GM18517 (cell line): ENCODE measurements at regions not wholly inside any gene's neighbourhood (a gene's known extent, or its start where the extent isn't known, plus 50 kb on each side); places are given as distances from the start of the nearest gene placed in this dataset.

Source experiments
- ATAC-seq: cut with Tn5 transposase; IDR thresholded peaks from one replicate; pipeline ENCODE4 v1.9.1; 2021; ENCODE audit warnings: mild to moderate bottlenecking, moderate library complexity; ENCODE audit not compliant: unreplicated experiment

DNA sequence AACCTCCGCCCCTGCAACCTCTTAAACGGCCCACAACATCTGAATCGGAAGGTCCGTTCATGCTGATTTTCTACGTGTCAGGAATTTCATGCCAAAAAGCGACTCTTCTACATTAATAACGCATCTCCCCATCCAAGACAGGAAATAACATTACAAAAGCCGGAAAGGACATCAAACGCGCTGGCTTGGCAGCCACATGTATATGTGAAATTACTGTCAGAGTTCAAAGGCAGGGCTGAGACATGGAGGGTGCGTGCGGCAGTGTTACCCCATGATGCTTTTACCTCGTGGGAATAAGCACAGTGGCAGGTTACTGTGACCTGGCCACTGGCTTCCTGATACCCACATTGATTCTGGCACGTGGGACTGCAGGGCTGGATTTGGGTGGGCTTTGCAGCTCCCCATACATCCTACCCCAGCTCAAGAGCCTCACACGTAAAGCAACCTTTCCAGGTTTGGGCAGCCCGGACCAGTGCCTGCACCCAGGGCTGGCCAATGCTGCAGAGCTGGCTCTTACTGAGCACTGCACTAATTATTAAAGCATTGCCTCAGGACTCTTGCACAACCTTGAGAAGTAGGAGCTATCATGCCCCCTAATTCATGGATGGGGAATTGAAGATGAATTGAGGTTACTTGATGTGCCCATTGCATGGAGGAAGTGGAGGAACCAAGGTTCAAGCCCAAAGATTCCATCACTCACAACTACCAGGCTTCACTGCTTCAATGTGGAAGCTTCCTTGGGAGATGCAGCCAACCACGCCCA, 120.6 kb upstream of the FOXF1 start:
- no peak for ATAC-seq

DNA sequence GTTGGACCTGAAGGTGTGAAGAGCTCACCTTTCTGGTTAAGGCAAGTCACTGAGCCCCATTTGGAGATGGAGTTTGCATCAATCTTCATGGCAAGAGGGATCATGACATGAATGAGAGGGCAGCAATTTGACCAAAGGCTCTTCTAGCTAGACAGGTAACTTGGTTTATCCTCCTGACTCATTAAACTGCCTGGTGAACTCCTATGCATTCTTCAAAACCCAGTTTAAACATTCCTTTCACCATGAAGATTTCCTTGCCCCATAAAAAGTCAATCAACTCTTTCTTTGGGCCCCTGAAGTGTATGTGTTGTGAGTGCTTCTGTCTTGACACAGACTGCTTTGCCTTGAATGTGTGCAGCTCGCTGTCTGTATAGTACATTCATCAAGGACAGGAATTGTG, 120.0 kb upstream of the FOXF1 start:
- no peak for ATAC-seq

DNA sequence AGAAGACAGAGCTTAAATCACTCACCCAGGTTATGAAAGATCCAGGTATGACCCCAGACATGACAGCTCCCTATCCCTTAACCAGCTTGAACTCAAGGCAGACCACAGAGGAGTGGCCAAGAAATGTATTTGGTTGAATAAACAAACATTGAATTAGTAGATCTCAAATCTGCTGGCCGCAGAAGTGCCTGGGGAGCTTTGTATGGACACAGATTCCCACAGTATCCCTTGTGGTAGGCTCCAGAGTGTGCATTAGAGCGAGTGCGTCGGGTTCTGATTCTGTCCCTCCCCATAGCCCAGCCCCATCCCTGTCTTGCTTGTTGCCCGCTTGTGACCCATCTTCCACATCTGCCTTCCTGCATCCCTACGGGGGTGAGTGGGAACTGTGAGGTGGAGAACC, 118.8 kb upstream of the FOXF1 start:
- ATAC-seq: no peak

DNA sequence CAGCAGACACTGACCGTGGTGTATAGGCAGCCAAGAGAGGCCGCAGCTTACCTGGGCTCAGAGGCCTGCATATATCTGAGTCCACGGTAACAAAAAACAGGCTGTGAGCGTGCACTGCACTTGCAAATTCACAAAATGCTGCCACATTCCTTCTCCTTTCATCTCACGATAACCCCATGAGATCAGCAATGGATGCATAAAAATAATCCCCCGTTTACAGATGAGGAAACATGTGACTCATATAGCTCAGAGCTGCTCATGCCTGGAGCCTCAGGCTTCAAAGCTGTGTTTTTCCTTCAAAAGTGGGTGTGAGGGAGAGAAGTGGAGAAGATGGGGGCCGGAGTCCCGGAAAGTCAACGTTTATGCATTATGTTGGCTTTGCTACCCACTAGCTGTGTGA, 118.3 kb upstream of the FOXF1 start:
- ATAC-seq: no peak

DNA sequence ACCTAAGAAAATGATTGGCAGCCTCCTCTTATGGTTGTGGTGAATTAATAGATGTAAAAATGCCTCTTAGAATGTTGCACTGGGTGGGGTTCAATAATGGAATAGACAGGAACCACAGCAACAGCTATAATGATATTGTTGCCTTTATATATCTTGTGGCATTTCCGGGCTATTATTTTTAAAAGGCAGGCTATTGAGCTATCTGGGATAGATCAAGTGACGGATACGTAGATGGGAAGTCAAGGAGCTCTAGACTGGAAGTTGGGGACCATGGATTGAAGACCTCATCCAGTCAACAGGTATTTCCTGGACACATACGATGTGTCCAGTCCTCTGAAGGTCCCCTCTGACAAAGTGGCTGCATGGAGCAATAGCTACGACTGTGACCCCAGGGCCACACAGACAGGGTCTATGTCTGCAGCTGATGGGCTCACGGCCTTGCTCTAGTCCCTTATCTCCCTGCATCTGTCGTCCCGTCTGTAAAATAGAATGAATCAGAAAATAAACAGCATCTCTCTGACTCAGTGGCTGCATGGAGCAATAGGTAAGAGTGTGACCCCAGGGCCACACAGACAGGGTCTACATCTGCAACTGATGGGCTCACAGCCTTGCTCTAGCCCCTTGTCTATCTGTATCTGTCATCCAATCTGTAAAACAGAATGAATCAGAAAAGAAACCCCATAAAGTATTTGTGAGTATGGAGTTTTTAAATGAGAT, 117.7 kb upstream of the FOXF1 start:
- ATAC-seq: no peak

DNA sequence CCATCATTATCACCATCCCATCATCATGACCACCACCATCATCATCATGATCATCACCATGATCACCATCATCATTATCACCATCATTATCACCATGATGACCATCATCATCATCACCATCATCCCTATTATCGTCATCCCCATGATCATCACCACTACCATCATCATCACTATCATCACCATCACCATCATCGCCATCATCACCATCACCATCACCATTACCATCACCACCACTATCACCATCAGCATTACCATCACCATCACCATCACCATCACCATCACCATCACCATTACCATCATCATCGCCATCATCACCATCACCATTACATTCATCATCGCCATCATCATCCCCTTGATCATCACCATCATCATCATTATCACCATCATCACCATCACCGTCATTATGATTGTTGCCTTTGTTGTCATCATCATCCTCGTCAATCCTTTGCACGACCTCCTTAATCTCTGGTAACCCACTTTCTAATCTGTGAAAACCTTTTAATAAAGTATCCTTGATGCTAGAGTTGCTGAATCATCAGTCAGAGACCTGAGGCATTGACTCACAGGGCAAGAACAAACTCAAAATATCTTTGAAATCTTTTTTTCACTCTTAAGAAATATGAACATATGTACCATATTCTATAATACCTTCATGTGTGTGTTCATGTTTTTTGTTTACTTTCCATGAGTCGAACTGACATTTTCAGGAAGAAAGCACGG, 116.3 kb upstream of the FOXF1 start:
- no peak for ATAC-seq

DNA sequence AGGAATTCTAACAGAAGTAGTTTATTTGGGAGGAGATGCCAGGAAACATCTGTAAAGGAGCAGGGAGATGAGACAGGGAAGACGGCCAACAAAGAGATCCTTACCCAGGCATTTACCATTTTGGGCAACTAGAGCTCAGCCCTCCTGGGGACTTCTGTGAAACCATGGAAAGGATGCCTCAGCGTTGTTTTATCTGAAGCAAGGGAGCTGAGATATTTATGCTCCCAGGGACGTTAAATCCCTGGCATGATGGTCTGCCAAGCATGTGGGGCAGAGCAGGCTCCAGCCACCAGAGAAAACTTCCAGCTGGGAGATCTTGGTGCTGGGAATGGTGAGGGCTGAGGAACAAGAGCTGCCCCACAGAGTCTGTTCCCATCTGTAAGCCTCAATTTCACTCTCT, 114.8 kb upstream of the FOXF1 start:
- no peak for ATAC-seq

DNA sequence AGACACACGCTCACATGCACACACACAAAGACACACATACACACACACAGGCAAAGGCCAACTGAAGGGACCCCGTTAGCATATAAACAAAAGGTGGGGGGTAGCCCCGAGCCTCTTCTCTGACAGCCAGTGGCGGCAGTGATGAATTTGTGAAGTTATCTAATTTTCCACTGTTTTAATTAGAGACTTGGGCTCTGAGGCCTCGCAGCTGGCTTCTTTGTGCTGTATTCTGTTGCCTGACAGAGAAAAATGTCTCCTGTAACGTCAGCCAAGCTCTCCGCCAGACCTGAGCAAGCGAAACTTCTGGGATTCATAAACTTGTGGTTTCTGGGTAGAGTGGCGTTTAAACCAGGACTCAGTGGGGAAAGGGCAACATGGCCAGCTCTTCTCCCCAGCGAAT, 113.9 kb upstream of the FOXF1 start:
- no peak for ATAC-seq

DNA sequence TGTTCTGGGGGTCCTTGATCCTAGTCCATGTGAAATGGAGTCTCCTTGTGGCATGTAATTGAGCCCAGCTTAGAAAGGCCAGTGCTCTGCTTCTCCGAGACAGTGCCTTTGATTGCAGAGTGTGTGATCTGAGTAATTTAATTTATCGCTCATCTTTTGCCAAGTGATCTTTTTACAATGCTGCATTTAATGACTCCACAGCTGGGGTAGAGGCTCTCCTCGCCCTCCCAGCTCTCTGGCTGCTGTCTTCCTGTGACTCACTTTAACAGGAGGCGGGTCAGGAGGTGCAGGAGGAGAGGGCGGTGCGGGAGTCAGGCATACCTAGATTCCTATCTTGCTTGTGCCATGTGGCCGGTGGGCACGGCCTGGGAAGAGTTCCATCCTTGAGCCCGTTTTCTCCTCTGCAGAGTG, 113.4 kb upstream of the FOXF1 start:
- no peak for ATAC-seq

DNA sequence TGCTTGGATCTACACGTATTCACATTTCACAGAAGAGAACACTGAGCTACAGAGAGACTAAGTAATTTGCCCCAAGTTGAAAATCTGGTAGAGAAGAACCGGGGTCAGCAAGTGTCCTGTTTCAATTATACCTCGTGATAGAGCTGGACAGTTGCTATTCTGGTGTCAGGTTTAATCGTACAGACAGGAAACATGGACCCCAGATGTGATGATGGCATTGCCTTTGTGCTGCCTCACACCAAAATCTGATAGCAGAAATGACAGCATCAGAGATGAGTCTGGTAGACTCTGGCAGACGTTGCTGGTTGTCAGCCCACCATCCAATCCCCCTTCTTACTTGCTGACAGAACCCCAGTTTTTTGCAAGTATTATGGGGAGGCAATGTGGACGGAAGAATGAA, 112.1 kb upstream of the FOXF1 start:
- no peak for ATAC-seq

DNA sequence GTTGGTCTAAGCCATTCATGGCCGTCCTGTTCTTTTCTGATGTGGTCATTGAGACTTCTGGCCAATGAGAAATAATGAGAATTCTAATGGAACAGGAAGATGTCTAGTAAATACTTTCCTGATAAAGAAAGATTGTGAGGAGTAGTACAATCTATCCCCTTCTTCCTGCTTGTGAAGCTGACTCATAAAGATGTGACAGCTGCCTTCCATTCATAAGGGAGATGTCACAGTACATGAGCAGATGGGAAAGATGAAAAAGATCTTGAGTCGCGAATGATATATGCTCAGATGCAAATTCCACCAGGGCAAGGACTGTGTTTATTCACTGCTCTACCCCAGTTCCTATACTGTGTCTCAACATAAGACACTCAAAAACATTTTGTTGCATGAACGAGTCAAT, 111.7 kb upstream of the FOXF1 start:
- no peak for ATAC-seq

DNA sequence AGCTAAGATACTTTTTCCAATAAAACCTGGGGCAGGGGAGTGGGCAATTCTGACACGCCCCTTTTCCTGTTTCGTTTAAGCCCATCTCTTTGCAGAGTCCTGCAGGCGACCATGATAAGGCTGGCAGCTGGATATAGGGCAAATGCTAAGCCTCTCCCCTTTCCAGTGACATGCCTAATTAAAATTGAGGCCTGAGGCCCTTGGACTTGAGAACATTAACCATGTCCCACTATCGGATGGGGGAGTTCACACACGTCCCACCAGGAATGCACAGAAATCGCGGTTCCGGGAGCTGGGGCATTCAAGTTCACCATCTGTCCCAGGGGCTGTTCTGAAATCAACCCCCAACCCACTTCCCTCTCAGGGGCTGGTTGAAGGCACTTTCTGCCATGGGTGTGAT, 109.2 kb upstream of the FOXF1 start:
- ATAC-seq: no peak

DNA sequence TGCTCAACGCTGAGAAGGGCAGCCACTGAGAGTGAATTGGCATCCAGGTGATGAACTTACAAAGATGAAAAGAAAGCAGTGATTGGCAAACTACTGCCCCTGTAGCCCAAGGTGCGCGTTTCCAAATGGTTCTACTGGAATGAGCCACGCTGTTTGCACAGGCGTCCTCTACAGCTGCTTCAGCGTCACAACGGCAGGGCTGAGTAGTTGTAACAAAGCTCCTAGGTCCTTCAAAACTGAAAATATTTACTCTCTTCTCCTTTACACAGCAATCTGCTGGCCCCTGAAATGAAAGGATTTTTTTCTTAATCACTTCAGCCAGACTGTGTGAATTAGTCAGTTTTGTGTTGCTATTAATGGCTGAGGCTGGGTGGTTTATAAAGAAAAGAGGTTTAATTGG, 107.2 kb upstream of the FOXF1 start:
- ATAC-seq: no peak

DNA sequence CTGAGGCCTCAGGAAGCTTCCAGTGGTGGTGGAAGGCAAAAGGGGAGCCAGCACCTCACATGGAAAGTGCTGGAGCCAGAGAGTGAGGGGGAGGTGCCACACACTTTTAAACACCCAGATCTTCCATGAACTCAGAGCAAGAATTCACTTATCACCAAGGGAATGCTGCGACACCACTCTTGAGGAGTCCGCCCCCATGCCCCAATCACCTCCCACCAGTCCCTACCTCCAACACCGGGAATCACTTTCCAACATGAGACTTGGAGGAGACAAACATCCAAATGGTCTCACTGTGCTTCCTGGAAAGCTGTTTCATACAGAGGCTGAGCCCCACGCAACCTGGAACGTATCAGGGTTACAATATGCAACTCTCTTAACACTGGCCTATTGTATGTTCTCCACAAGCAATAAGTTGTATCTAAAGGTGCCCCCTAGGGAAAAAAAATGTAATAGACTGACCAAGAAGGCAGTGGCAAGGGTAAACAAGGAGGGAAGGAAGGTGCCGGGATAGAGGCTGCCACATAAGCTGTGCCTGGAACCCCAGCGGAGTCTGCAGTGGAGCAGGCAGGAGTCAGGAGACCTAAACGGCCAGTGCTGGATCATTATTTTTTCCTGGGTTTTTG, 106.7 kb upstream of the FOXF1 start:
- no peak for ATAC-seq

DNA sequence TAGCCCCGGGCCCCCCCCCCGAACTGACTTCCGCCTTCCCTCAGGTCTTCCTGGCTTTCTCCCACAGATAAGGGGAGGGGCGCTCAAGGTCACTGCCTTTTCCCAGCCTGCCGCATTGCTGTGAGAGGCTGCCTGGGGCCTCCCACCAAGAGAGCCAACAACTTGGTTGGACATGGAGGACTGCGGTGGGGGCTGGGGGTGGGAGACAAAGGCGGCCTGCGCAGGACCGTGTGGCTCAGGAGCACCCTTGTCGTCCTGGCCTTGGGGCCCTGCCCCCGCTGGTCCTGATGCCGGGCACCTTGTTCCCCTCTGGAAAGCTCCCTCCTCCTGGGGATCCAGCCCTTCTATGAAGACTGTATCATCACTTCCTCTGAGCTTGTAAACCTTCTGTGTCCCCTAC, 105.6 kb upstream of the FOXF1 start:
- no peak for ATAC-seq

DNA sequence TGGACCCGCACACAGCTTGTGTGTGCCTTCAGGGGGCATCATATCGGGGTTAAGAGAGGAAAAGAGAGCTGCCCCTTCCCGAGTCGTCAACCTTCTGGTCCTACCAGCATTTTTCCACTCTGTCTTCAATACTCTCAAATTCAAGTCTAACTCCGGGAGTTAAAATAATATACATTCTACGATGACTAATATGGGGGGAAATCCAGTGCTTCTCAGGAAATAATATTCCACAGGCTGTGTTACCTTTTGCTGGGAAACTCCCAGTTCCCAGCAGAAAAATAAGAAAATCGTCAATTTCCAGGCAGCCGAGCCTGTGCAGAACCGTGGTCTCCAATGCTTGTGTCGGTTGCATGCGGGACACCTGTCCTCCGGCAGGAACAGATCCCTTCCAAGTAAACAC, 105.0 kb upstream of the FOXF1 start:
- ATAC-seq: no peak

DNA sequence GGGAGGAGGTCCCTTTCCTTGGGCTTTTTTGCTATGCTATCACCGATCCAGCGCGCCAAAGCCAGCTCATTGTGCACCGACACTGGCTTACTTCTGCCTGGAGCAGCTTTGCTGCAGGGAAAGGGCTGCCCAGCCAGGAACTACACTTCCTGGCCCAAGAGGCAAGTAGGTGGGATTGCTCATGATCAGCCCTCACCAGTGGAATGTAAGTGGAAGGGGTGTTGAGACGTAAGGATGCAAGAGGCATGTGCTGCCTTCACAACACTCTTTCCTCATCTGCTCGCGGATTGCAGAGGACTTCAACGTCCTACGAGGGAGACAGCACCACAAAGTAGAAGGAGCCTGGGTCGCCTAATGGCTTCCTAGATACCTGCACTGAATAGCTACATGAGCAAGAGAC, 104.3 kb upstream of the FOXF1 start:
- no peak for ATAC-seq

DNA sequence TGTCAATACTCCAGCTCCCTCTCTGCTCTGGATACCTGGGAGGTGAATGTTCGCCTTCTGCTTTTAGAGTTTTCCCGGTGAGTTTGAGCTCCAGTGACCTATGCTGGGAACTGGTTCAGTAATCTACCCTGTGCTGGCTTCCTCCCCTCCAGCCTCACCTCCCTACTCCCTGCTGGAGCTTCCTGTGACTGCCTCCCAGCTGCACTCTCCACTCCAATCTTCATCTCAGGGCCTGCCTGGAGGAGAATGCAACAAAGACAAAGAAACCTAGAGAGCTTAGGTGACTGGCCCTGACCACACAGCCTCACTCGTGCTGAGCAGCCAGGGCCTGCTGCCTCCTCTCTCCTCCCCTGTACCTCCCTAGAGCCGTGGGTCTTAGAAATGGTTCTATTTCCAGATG, 101.6 kb upstream of the FOXF1 start:
- no peak for ATAC-seq

DNA sequence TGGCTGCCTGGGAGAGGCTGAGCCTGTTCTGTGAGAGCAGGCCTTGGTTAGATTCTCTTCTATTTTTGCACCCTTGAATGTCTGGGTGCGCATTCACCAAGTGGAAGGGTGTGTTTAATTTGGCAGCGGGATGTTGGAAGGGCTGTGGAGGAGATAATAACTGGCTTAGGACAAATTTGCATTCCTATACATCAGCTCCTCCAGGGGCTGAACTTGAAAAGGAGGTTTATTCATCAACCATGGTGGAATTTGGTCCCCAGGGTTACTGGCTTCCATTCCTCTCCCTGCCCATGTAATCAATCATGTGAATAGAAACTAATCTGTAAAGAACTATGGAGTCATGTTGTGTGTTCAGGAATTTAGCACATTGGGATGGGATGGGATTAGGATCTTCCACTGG, 100.2 kb upstream of the FOXF1 start:
- no peak for ATAC-seq

DNA sequence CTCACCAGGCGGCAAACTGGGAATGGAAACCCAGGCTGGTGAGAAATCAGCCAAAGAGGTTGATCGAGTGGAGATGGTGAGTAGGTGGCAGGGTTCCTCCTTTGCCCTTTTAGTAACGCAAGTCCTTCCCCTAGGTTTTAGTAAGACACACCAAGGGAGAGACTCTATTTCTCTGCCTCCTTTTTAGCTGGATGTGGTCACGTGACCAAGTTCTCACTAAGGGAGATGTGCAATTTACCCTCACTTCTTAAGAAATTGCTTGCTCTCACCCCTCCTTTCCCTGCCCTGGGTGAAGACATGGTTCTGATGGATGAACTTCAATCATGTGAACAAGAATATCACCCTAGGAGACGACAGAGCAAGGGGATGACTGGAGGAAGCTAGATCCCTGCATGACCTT, 99.8 kb upstream of the FOXF1 start:
- no peak for ATAC-seq

DNA sequence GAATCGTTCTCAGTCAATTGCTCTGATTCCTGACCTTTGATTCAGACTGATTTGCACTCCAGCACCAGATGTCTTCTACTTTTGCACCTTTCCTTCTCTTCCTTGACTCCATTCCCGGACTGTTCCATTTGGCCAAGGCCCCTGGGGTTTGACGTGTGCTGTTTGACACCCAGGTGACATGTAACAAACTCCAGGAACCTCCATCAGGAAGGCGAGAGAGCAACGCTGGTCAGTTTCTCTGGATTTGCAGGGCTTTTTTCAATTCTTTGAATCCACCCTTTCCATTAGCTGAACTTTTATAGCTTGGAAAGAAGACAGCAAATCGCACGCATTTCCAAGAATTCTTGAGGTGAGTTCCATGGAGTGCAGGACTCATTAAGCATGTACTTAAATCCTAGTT, 98.4 kb upstream of the FOXF1 start:
- no peak for ATAC-seq
